ENCODE measurements at regions not wholly inside any gene's neighbourhood (a gene's known extent, or its start where the extent isn't known, plus 50 kb on each side); places are given as distances from the start of the nearest gene placed in this dataset.

- TF ChIP-seq CTCF (IDR thresholded peaks at IDR 0.05; ENCODE audit: insufficient read depth, low read depth, low read length) (no peak), EZH2 (IDR thresholded peaks at IDR 0.05; ENCODE audit: insufficient read depth, low read length) (no peak)
These were observed 54.2 kb upstream of the EGFL7 start for GRCh38 chr9:136608348-136609159.

Data from astrocyte (in vitro differentiated cells and primary cell).